DOHH2 (cell line): ENCODE measurements at regions not wholly inside any gene's neighbourhood (a gene's known extent, or its start where the extent isn't known, plus 50 kb on each side); places are given as distances from the start of the nearest gene placed in this dataset.

Experiments
- H3F3A ChIP-seq: fragments of 200-600 bp; sonication (generic), shearing (Covaris generic); 2 replicates; pipeline ENCODE4 v1.6.0; 2016; ENCODE audit warnings: antibody characterized with exemption, mild to moderate bottlenecking; ENCODE audit not compliant: control insufficient read depth, insufficient read depth
- H3K27ac ChIP-seq: fragments of 200-600 bp; sonication (generic); 2 replicates; pipeline ENCODE4 v1.5.1; 2014; ENCODE audit warnings: low read depth, mild to moderate bottlenecking, low read length, moderate library complexity
- H3K27me3 ChIP-seq: fragments of 200-600 bp; sonication (generic); 2 replicates; pipeline ENCODE4 v1.6.1; 2014; ENCODE audit warnings: mild to moderate bottlenecking, low read length, mixed read lengths; ENCODE audit not compliant: control insufficient read depth
- H3K36me3 ChIP-seq: fragments of 200-600 bp; sonication (generic); 2 replicates; pipeline ENCODE4 v1.6.1; 2014; ENCODE audit warnings: mild to moderate bottlenecking, low read length, moderate library complexity, mixed read lengths; ENCODE audit not compliant: control insufficient read depth
- H3K4me1 ChIP-seq: fragments of 200-600 bp; sonication (generic); 2 replicates; pipeline ENCODE4 v1.6.1; 2014; ENCODE audit warnings: mild to moderate bottlenecking, low read length, mixed read lengths; ENCODE audit not compliant: control insufficient read depth
- H3K4me2 ChIP-seq: fragments of 200-600 bp; sonication (generic); 2 replicates; pipeline ENCODE4 v1.6.0; 2014; ENCODE audit warnings: mild to moderate bottlenecking, low read length, moderate library complexity
- H3K4me3 ChIP-seq: fragments of 200-600 bp; sonication (generic); 2 replicates; pipeline ENCODE4 v1.5.1; 2014; ENCODE audit warnings: mild to moderate bottlenecking, low read length, mixed read lengths
- H3K79me2 ChIP-seq: fragments of 200-600 bp; sonication (generic); 2 replicates; pipeline ENCODE4 v1.6.1; 2014; ENCODE audit warnings: mild to moderate bottlenecking, low read length, mixed read lengths; ENCODE audit not compliant: control insufficient read depth
- H3K9me2 ChIP-seq: fragments of 200-600 bp; sonication (generic); replicated peaks from 2 replicates; pipeline ENCODE4 v1.6.1; 2014; ENCODE audit warnings: mild to moderate bottlenecking, low read length, mixed read lengths; ENCODE audit not compliant: control insufficient read depth
- H3K9me3 ChIP-seq: fragments of 200-600 bp; sonication (generic); 2 replicates; pipeline ENCODE4 v1.6.1; 2014; ENCODE audit warnings: antibody characterized with exemption, low read length, mixed read lengths; ENCODE audit not compliant: control insufficient read depth, insufficient read depth
- H4K20me1 ChIP-seq: fragments of 200-600 bp; sonication (generic); 2 replicates; pipeline ENCODE4 v1.6.0; 2014; ENCODE audit warnings: low read depth, mild to moderate bottlenecking, antibody characterized with exemption, low read length, moderate library complexity; ENCODE audit not compliant: control insufficient read depth, insufficient read depth
- CTCF ChIP-seq: fragments of 200-600 bp; sonication (generic); IDR thresholded peaks from one replicate; pipeline ENCODE4 v1.5.1; 2014; ENCODE audit warnings: antibody characterized with exemption, mild to moderate bottlenecking, low read depth, low read length; ENCODE audit not compliant: poor library complexity, severe bottlenecking
- EZH2phosphoT487 ChIP-seq: fragments of 200-600 bp; sonication (generic); IDR thresholded peaks from 2 replicates; pipeline ENCODE4 v1.6.1; 2017; ENCODE audit warnings: borderline replicate concordance, mild to moderate bottlenecking, antibody characterized with exemption, low read length, moderate library complexity, mixed read lengths

- Histone ChIP-seq H4K20me1 (no peaks in the 10 kb centered on the region), H3K36me3 (no peaks in the 10 kb centered on the region), H3K27ac (no peak overlapping the region), H3K4me3 (no peak overlapping the region), H3K79me2 (no peaks in the 10 kb centered on the region), H3K9me3 (no peaks in the 10 kb centered on the region), H3F3A (no peaks in the 10 kb centered on the region), H3K4me2 (no peak overlapping the region), H3K9me2 (no peaks in the 10 kb centered on the region), H3K4me1 (no peaks in the 10 kb centered on the region), H3K27me3 (no peaks in the 10 kb centered on the region)
- no peak for TF ChIP-seq CTCF
- no peak for TF ChIP-seq EZH2phosphoT487
Measured at GRCh38 chr16:54689072-54689865, 241.4 kb upstream of the IRX5 start.

DNA sequence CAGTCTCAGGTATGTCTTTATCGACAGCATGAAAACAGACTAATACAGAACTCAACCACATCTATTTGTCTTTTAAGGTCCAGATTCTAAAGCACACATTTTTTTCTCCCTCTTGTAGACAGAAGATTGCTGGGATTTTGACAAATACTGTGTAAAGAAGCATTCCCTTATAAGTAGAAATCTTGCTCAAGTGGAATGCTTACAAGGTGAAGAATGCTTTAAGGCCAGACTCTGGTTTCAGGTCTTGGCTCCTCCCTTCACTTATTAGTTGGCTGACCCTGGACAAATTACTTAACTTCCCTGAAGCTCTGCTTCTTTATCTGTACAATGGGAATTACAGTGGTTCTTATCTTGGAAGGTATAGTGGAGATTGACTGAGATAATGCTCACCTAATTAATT, 242.3 kb upstream of the IRX5 start:
- Histone ChIP-seq H3K4me3 (no peak overlapping the region), H3K27ac (no peak overlapping the region), H3K9me3 (no peaks in the 10 kb centered on the region), H4K20me1 (no peaks in the 10 kb centered on the region), H3K27me3 (no peaks in the 10 kb centered on the region), H3K36me3 (no peaks in the 10 kb centered on the region), H3K4me2 (no peak overlapping the region), H3K9me2 (no peaks in the 10 kb centered on the region), H3F3A (no peaks in the 10 kb centered on the region), H3K4me1 (no peaks in the 10 kb centered on the region), H3K79me2 (no peaks in the 10 kb centered on the region)
- TF ChIP-seq EZH2phosphoT487 = no peak
- TF ChIP-seq CTCF = no peak

GRCh38 chr16:54687043-54687899, 243.4 kb upstream of the IRX5 start:
- Histone ChIP-seq H3K4me1 (no peaks in the 10 kb centered on the region), H3K9me2 (no peaks in the 10 kb centered on the region), H3F3A (no peaks in the 10 kb centered on the region), H3K79me2 (no peaks in the 10 kb centered on the region), H4K20me1 (no peaks in the 10 kb centered on the region), H3K27ac (no peak overlapping the region), H3K27me3 (no peaks in the 10 kb centered on the region), H3K4me2 (no peak overlapping the region), H3K36me3 (no peaks in the 10 kb centered on the region), H3K9me3 (no peaks in the 10 kb centered on the region), H3K4me3 (no peak overlapping the region)
- TF ChIP-seq EZH2phosphoT487 (no peak), CTCF (no peak)
